Stimulated activated CD4-positive, alpha-beta T cell treated with anti-CD3 and anti-CD28 coated beads, TNF-alpha, amount 100 ng/mL, for 24 hours (primary cell): ENCODE measurements at regions not wholly inside any gene's neighbourhood (a gene's known extent, or its start where the extent isn't known, plus 50 kb on each side); places are given as distances from the start of the nearest gene placed in this dataset.

Experiments used
- DNase-seq, 3 experiments: peaks; one replicate each; pipeline ENCODE4 v3.0.0-alpha.2; 2020; ENCODE audit warnings: low read depth in 3 of 3

DNA sequence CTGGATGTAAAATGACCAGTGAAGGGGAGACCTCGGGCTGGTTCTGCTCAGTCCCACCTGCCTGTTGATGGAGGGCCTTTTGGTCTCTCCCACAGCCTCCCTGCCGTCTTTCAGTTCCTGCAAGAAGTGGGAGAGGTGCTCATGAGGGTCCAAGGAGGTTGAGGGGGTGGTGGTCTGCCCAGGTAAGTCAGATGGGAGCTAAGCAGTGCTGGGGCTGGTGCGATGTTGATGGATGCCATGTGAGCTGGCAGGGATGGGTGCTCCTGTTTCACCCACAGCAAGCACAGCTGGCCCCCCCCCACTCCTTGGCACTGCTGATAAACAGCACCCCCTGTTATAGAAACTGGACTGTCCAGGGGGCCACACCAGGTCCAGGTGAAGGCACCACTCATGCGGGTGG, 145.6 kb downstream of the NSG2 start:
- no peak for DNase-seq

DNA sequence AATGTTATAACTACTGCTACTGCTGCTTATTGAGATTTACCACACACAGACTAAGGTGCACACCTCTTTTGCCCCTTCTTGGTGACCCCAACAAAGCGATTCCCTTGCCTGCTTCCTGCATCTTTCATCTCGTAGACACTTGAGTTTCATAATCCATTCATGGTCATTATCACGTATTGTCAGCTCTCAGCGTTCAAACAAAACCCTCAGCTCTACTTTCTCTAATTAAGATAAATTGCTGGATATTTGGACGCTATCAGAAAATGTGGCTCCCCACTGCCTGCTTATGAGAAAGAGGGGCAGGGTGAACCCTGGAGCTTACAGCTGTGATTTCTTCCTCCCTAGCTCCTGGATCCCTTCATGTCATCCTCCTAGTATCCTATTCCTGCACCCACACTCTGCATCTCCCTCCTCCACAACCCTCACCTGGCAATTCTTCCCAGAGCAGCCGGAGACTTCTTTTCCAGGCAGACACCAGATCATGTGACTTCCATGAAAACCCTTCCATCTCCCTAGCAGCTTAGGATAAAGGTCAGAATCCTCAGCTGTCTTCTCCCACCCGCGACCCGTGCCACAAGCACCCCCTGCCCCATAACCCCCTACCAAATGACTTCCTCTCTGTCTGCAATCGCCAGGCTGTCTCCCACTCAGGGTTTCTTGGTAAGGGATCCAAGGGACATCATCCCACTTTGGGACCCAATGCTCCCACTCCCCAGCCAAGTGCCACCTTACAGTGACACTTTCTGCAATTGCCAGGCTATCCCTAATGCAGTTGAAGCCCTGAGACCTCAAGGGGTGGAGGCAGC, 146.5 kb downstream of the NSG2 start:
- no peak for DNase-seq

DNA sequence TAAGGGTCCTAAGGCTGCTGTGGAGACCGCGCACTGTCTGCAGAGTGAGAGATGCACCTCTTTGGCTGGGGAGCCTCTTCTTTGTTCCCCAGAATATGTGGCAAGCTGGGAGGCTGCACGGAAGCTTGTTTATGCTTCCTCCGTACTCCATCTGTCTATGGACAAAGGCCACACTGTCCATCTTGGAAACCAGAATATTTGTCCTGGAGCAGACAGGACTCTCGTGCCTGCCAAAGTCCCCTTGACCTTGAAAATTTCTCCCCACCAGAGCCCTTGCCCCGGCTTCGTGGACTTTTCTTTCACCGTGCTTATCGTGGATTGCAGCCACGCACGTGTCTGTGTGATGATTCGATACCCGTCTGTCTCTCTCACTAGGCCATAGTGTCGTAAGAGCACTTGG, 147.4 kb downstream of the NSG2 start:
- DNase-seq, result no peak

DNA sequence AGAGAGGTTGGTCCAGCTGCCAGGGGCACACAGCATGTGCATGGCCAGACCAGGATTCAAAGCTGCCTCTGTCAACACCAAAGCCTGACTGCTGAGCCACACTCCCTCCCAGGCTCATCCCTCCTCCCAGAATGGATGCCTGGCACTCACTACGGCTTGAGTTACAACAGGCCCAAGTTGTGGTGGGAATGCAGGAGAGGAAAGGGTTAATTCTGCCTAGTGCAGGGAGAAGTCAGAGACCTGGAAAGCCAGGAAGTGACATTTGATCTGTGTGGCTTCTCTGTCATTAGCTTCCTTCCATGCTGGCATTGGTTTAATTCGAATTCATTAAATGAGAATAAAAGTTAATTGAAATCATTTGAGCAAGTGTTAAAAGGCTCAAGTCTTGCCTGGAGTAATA, 150.0 kb downstream of the NSG2 start:
- DNase-seq, result no peak

DNA sequence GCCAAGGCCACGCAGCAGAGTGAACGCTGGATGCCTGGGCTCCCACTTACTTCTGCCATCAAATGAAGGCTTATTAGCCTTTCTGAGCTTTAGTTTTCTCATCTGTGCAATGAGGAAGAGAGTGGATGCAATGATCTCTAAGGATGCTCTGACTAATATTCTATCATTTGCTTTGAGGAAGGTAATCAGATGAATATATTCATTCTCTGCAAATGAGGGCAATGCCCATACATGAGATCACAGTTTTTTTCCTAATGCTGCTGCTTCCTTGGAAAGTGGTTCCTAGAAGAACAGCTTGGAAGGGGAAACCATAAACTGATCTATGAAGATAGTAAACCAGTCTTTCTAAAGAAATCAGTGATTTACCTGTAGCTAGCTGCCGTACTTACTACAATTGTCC, 152.4 kb downstream of the NSG2 start:
- DNase-seq, result no peak

DNA sequence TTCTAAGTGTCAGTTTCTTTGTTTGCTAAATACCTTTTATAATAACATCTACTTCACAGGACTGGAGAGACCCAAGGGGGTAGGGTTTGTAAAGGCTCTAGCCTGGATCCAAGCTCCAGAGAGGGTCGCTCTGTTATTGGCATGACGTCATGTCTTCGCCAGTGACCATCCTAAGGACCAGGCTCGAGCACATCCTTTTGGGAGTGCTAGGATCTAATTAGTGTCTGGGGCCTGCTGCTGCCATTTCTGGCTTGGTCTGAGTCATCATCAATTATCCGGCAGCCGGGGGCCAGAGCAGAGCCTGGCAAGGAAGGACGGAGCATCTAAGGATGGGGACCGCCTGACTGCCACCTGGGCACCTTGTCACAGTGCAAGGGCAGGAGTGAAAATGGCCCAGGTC, 153.0 kb downstream of the NSG2 start:
- DNase-seq, result no peak

DNA sequence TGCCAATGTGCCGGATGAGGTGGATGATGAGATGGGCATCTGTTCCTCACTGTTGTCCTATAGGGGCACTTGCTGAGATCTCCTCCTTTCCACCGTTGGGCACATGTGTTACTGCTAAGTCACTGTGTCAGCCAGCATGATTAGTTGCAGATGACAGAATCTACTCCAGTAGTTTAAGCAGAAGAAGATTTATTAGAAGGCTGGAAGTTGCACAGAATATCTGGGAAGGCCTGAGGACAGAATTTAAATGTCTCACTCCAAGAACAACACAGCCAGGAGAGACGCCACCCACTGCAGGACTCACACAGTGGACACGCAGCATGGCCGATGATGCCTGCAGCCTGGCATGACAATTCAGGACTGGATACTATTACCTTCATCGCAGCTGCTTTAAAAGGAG, 157.5 kb downstream of the NSG2 start:
- no peak for DNase-seq

DNA sequence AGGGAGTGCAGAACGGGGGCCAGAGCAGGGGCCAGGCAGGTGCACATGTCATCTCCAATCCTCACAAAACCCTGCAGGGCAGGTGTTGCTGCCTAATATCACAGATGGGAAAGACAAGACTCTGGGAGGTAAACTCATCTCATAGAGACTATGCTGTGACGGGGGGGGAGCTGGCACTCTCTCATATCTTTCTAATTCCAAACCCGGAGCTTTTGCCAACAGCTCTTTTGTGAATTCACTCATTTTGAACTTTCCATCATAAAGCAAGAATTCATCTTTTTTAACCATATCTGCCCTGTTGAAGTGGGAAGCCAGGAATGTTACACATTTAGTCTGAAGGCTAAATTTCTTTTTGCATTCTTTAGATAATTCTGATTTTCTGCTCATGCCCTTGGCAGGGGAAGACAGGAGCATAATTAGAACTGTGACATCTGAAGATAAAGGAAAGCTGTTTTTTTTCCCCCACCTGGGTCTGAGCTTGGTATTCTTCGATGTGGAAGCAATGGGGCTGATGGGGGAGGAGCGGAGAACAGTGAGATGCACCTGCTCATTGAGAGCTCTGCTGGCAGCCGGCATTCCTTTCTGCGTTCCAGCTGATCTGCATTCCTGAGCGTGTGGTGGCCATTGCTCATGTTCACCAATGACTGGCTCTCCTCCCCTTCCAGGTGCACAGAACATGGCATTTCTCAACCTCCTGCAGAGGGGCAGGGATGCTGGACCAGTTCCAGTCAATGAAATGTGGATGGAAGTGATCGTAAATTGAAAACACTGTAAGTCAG, 159.2 kb downstream of the NSG2 start:
- DNase-seq, result no peak

DNA sequence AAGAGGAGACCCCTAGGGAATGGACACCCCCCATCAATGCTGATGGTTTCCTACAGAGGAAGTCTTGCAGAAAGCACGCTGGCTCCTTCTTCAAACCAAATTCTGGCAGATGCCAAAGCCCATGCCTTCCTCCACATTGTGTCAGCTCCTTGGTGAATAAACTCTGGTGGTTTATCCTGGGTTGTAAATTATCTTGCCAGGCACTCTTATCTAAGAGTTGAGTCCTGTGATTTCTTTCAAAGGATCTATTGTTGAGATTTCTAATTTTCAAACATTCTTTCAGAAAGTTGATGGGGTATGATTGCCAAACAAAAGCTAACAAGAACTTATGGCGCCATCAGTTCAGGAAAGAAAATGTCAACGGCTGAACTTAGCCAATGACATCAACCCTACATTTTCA, 160.4 kb downstream of the NSG2 start:
- no peak for DNase-seq

DNA sequence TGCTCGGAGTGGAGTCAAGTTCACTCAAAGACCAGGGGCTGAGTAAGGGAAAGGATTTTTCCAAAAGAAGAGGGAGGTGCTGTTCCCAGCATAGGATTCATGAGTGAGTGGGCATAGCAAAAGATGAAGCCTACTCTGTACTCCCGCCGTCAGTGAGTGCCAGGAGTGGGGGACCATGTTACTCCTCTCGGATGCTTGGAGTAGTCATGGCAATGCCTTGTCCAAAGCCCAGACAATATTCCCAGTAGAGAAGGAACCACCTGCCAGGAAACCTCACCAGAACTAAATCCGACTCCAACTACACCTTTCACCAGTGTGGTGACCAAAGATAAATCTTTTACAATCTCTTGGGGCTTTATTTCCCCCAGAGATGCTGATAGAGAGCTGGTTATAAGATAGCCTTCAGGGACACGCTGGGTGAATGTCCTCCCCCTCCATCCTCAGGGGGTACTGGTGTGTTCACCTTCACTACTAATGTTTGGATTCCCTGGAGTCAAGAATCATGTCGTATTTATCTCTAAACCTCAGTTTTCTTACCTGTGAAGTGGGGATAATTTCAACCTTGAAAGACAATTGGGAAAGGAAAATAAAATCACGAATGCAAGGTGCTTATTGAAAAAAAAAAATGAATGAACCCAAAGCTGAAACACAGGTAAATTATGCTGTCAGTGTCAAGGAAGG, 165.2 kb downstream of the NSG2 start:
- no peak for DNase-seq

DNA sequence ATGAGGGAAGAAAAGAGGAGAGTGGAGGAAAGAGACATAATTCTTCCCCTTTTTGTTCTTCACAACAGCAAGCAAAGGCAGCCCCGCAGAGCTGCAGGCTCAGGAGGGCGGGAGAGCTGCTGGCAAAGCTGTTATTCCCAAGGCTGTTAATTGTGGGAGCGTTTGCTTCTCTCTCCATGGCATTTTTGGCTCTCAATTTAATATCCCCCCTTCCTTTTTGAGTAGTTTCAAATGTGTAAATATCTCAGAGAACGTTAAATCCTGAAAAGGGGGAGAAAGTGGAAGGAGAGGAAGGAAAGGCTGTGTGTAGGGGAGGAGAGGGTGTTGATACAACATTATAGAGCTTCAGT, 165.7 kb downstream of the NSG2 start:
- DNase-seq, result no peak

DNA sequence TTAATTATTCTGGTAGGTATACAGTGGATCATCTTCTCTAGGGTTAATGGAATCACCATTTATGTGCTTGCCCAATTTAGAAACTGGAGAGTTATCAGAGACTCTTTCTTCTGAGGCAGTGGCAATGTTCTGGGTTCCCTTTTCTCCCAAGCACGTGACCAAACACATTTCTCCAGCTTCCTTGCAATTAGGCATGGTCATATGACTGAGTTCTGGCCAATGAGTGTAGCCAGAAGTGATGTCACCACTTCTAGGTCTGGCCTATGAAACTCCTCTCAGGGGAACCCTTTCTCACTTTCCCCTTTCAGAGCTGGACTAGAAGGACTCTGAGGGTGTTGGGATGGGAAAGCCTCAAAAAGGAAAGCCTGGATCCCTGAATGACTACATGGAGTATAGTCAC, 172.0 kb downstream of the NSG2 start:
- DNase-seq, result no peak

DNA sequence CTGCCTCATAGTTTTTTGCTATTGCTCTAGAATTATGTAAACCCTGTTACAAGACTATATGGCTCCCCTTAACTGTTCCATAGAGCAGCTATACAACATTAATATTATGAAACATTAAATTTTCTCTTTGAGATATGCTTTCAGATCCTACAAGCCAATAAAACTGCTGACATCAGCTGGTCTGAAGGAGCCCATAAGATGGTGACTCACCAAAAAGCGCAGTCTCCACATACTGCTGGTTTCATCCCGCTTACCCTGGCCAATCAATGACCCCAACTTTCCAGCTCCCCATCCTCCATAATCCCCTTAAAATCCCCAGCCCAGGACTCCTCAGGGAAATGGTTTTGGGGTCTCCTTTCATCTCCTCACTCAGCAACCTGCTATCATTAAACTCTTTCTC, 172.7 kb downstream of the NSG2 start:
- DNase-seq, result no peak

DNA sequence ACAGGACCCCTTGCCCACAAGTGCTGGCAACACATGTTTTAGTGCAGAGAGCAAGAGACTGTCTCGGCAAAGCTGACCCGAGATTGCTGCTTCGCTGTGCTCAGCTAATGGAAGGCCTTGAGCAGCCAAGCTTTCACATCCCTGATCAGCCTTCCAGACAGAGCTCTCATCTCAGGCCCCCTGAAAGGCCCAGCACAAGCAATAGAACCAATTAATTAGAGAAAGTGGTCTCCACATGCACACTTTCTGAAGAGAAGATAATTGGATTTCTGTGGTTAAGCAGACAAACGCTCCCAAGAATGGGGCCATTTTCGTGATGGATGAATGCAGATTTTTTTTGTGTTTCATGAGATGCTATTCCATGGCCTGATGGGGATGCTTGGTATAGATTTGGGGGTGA, 174.9 kb downstream of the NSG2 start:
- no peak for DNase-seq

DNA sequence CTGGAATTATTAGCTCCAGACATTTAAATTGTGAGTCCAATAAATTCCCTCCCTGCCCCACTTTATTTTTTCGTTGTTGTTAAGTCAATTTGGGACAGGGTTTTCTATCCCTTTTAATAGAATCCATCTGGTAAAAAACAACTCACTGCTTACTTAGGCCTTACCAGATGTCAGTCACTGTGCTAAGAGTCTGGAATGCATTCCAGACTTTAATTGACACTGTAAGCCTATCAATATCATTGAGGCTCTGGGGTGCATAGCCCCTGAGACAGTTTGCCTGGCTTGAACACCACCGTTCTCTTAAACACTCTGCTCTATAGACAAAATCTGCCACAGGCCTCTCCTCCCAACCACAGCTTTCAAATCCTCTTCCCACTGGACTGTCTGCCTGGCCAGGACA, 175.9 kb downstream of the NSG2 start:
- DNase-seq, result no peak

DNA sequence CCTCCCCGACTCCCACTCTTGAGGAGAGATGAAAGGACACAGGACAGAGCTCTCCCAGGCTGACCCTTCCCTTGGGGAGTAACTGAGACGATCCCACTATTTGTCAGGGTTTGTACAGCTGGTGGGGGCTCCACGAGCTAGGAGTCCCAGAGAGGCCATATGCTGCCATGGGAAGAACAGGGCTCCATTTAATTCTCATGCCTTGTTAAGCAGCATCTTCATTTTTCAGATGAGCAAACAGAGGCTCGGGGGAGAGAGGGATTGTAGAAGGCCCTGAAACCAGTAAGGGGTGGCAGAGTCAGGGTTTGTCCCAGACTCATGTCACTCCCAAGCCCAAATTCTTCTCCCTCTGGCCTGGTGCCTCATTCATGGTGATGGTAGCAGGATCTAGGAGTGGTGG, 176.4 kb downstream of the NSG2 start:
- DNase-seq, result no peak

DNA sequence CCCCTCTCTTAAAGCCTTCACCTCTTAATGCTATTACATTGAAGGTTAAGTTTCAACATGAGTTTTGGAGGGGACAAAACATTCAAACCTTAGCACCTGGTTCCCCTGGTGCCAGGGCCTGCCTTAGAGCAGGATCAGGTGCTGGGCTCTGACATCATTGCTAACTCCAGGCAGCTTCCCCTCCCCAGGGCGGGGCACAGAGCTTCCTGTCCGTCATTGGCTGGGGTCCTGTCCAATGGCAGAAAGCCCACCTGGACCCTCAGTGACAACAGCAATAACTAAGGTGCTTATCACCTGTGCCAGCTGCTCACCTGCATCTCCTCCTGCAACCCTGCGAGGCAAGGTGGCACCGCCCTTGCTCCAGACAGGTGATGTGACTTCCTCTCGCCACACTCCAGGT, 177.4 kb downstream of the NSG2 start:
- no peak for DNase-seq

DNA sequence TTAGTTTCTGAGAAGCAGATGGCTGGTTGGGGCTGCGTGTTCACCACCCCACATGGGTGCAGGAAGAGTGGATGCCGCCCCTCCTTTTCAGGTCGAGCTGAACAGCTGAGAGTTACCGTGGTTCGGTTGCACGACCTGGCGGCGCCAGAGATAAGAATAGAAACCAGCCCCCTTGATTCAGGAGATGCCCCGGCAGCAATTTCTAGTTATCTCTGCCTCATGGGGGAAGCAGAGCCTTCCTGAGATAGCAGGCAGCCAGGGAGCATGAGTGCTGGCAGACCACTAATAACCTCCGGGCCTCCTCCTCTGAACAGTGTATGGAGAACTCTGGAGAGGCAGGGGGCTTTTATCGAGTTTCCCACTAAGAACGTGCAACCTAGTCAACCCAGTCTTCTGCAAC, 177.8 kb downstream of the NSG2 start:
- no peak for DNase-seq

DNA sequence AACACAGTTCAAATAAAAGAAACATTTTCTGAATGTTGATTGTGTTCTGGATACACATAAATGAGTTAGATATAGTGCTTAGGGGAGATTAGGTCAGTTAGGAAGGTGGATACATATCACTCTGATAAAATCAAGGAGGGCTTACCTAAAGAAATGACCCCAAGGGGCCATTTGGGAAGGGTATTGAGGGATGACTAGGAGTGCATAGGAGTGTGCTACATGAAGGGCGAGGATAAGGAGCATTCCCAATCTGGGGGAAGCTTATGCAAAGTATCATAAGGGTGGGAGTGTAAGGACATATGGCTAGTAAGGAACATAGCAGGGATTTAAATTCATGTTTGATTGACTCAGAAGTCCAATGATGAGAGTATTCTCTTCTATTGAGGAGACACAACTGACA, 183.6 kb downstream of the NSG2 start:
- no peak for DNase-seq

DNA sequence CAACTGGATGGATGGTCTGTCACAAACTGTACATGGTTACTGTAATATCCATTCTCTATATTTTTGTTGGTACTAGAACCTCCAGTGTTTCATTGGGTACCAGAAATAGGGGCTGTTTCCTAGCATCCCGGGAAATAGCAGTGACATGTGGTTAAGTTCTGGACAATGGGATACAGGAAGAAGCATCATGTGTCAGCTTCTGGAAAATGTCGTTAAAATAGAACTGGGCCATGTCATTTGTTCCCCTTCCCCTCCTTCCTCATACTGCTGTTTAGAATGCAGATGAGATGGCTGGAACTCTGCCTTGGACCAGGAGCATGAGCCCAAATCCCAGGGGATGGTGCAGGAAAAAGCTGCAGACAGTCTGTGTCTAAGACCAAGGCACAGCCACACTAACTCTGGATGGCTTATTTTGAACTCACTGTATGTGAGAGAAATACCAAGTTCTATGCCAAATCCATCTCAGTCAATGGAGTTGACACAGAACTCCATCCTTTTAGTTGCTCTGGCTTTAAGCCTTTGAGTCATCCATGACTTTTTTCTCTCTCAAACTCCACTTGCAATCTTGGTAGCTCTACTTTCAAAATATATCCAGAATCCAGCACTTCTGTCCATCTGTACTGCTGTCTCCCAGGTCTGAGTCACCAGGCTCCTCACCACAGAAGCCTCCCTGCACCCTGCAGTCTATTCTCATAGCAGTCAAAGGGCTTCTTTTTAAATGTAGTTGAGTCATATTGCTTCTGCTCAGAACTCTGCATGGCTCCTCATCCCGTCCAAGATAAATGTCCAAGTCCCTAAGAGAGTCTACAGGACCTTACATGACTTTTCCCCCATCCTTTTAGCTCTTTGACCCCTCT, 184.2 kb downstream of the NSG2 start:
- no peak for DNase-seq

DNA sequence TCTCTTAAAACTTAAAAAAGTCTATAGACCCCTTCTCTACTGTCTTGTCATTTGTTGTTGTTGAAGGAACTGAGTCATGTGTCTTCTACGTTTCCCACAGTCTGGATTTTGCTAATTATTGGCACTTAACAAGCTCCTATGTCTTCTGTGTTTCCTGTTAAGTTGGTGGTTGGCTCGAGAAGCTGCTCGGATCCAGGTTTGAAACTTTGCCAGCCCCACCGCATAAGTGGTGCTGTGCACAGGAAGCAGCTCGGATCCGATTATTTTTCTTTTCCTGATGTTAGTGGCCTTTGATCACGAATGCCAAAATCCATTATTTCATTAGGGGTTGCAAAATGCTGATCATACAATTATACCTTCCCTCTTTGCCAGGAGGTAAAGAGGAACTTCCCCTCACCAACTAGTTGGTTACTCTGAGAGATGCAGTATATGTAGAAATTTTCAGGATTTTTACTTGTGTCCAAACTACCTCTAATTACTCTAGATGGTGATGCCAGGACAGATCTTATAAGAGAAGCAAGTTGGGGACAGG, 186.5 kb downstream of the NSG2 start:
- no peak for DNase-seq

DNA sequence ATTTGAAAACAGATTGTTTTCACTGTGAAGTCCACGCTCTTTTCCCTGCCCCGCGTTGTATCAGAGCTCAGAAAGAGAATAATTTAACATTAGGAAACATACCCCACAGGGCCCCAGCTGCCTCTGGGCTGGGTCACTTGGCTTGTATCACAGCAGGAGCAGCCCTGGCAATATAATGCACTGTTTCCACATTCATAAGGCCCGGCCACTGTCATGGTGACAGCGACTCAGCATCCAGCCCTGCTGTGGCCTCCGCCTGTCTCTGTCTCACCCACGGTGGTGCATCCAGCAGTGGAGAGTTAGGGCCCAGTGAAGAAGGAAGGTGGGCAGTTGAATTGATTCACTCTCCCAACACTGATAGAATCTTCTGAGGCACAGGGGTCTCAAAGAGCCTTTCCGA, 188.9 kb downstream of the NSG2 start:
- no peak for DNase-seq
